ENCODE measurements at regions not wholly inside any gene's neighbourhood (a gene's known extent, or its start where the extent isn't known, plus 50 kb on each side); places are given as distances from the start of the nearest gene placed in this dataset.
A peak's percentile ranks its signal among the peaks of the same experiment; 100 is the strongest.
"Not testable (repeated sequence)": the region's sequence is repeated elsewhere in the genome, so short reads cannot be mapped to it uniquely, and the experiment has no call there.

DNA sequence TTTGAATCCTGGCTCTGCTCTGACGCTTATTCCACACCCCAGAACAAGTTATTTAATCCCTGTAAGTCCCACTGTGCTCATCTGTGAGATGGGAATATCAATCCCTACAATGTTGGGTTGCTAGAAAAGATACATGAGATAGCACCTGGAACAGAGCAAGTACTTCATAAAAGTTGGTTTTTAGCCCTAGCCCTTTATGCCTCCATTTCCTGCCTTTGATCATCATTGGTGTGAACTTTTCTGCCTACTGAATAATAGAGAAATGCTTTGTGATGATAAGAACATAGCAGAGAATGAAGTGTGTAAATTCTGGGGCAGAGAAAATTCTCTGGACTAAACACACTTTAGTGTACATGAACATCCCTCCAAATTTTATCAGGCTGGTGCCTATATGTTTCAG, 90.3 kb upstream of the RANBP6 start:
- DNase-seq (ENCODE audit: low read depth in 4 of 4, low spot score in 3 of 4): no peak

DNA sequence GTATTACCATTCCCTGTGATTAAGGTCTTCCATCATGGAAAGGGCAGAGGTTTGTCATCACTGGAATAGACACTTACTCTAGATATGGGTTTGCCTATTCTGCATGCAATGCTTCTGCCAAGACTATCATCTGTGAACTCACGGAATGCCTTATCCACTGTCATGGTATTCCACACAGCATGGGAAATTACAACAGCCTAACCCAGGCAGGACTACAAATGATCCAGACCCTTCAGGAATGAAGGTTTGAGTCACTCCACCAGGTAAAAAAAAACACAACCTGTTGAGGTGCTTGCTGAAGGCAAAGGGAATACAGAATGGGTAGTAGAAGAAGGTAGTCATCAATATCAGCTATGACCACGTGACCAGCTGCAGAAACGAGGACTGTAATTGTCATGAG, 89.0 kb upstream of the RANBP6 start:
- DNase-seq (ENCODE audit: low read depth in 4 of 4, low spot score in 3 of 4): not testable (repeated sequence)

DNA sequence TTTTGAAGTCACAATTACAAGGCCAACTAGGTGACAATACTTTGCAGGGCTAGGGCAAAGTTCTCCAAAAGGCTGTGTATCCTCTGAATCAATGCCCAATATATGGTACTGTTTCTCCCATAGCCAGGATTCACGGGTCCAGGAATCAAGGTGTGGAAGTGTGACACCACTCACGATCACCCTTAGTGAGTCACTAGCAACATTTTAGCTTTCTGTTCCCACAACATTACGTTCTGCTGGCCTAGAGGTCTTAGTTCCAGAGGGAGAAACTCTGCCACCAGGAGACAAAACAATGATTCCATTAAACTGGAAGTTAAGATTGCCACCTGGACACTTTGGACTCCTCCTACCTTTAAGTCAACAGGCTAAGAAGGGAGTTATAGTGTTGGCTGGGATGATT, 88.5 kb upstream of the RANBP6 start:
- not testable (repeated sequence) for DNase-seq (ENCODE audit: low read depth in 4 of 4, low spot score in 3 of 4)

DNA sequence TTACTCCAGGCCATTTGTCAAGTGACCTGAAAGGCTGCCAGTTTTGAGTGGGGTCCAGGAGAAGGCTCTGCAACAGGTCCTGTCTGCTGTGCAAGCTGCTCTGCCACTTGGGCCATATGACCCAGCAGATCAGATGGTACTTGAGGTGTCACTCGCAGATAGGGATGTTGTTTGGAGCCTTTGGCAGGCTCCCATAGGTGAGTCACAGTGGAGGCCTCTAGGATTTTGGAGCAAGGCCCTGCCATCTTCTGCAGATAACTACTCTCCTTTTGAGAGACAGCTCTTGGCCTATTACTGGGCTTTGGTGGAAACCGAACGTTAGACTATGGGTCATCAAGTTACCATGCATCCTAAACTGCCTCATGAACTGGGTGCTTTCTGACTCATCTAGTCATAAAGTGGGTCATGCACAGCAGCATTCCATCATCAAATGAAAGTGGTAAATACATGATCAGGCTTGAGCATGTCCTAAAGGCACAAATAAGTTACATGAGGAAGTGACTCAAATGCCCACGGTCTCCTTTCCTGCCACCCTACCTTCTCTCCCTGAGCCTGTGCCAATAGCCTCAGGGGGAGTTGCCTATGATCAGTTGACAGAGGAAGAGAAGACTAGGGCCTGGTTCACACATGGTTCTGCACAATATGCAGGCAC, 87.0 kb upstream of the RANBP6 start:
- not testable (repeated sequence) for DNase-seq (ENCODE audit: low read depth in 4 of 4, low spot score in 3 of 4)

DNA sequence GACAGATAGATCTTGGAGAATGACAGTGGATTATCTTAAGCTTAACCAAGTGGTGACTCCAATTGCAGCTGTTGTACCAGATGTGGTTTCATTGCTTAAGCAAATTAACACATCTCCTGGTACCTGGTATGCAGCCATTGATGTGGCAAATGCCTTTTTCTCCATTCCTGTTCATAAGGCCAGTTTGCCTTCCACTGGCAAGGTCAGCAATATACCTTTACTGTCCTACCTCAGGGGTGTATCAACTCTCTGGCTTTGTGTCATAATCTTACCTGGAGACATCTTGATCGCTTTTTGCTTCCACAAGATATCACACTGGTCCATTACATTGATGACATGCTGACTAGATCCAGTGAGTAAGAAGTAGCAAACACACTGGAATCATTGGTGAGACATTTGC, 86.3 kb upstream of the RANBP6 start:
- not testable (repeated sequence) for DNase-seq (ENCODE audit: low read depth in 4 of 4, low spot score in 3 of 4)

DNA sequence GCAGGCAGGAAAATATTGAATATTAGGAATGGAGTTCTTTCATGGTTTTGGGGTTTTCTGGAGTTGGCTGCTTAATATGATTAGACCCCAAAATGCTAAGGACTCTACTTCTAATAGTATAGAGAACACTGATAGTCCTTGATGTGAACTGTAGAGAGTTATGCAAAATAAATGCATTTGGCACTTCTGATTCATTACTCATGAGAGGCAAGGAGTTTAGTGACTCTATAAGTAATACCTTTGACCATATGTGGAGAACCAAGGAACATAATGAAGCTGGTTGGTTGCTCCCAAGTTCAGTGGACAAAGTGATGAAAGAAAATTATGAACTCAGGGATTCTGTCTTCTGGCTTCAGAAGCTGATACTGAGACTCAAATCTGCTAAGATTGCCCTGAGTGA, 83.9 kb upstream of the RANBP6 start:
- DNase-seq (ENCODE audit: low read depth in 4 of 4, low spot score in 3 of 4): not testable (repeated sequence)

DNA sequence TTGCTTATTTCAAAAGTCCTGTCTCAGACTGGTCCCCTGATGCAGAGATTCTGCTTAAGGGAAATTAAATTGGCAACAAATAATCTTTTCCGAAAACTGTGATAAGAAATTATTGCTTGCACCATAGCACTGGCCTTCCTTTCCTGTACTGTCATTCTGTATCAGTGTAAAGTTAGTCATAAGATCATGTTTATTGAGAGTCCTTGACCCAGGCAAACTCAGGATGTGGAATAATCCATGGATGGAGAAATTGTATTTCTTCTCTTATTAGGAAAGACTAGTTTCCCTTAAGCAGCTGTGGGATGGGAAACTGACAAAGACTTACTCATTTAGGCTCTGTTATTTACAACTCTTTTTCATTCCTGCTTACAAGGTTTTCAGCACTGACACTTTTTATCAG, 83.0 kb upstream of the RANBP6 start:
- no peak for DNase-seq (ENCODE audit: low read depth in 4 of 4, low spot score in 3 of 4)

DNA sequence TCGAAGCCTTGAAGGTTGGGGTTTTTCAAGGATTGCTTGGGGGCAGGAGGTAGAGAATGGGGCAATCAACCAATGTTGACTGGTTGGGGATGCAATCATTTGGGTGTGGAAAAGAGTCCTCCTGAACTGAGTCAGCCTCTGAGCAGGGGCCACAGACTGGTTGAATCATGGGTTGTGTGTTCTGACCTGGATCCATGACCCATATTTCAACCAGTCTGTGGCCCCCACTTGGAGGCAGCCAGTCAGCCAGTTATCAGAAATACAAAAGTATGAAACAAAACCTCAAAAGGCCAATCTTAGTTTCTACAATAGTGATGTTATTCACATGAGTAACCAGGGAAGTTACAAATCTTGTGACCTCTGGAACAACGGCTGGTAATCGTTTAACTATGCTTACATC, 81.4 kb upstream of the RANBP6 start:
- no peak for DNase-seq (ENCODE audit: low read depth in 4 of 4, low spot score in 3 of 4)

DNA sequence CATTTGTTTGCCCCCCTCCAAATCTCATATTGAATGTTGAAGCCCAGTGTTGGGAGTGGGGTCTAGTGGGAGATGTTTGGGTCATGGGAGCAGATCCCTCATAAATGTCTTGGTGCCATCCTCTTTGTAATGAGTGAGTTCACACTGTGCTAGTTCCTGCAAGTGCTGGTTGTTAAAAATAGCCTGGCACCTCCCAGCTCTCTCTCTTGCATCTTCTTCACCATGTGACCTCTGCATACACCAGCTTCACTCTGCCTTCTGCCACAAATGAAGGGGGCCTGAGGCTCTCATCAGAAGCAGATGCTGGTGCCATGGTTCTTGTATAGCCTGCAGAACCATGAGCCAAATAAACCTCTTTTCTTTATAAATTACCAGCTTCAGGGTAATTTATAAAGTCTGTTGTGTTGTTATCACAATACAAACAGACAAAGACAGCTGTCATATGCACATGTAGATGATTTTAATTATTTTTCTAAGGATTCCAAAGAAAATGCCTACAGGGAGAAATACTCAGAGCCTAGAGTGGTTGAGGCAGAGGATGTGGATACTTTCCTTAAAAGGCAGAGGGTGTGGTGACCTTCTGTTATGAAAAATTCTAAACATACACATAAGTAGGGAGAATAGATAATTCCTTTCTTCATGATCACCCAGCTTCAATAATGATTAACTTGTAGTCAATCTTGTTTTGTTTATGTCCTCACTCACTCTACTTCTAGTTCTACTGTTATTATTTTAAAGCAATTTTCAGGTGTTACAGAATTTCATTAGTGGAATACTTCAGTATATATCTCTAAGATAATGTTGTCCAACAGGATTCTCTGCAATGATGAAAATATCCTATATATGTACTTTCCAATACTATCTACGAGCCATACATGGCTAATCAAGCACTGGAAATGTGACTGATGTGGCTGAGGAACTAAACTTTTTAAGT, 75.1 kb upstream of the RANBP6 start:
- no peak for DNase-seq (ENCODE audit: low read depth in 4 of 4, low spot score in 3 of 4)

DNA sequence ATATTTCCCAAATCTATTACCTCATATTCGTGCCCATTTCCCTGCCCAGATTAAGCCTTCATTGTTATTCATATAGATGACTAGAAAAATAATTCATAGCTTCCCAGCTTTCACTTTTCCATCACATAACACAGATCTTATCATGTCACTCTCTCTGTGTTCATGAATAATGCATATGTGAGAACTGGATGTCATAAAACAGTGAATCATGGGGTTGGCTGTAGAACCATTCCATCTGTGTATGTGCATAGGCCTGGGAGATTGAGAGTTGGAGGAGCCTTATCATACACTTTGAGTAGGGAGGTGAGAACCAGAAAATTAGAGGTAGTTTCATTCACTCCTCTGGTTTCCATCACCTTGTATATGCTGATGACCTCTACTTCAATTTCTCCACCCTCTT, 73.9 kb upstream of the RANBP6 start:
- DNase-seq (ENCODE audit: low read depth in 4 of 4, low spot score in 3 of 4): no peak

DNA sequence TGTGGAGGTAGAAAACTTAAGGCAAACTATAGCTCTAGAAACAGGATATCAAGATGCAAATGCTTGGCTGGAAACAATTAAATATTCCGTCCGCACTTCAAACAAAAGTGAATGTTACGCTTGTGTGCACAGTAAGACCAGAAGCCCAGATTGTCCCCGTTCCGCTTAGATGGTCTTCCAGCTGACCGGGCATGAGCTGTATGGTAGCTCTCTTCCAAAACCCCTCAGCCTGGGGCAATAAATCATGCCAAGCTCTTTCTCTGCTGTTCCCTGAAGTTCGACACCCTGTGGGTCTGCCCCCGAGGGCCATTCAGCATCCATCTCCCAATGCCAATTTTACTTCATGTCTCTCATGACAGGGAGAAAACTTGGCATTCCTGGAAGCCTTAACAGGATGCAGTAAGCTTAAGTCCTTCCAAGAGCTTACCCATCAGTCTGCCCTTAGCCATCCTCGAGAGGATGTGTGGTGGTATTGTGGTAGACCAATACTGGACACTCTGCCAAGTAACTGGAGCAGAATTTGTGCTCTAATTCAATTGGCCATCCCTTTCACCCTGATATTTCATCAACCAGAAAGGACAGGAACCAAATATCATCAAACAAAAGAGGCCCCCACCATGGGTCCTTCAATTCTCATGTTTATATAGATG, 70.7 kb upstream of the RANBP6 start:
- DNase-seq (ENCODE audit: low read depth in 4 of 4, low spot score in 3 of 4): peak in 1 of 4 donors; percentile 7

DNA sequence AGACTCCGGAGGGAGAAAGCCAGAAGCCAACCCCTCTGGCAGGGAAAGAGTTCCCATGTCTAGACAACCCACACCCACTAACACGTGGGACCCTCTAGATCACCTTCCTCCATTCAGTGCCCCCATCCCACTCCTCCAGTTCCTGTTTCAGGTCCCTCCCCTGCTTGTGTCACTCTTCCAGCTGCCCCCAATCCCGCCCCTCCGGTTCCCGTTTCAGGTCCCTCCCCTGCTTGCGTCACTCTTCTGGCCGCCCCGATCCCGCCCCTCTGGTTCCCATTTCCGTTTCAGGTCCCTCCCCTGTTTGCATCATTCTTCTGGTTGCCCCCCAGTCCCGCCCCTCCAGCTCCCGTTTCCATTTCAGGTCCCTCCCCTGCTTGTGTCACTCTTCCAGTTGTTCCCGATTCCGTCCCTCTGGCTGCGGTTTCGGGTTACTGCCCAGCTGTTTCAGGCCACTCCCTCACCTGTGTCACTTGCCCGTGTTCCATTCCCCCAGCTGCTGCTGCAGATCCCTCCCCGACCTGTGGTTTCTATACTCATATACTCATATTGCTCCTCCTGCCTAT, 64.8 kb upstream of the RANBP6 start:
- DNase-seq (ENCODE audit: low read depth in 4 of 4, low spot score in 3 of 4): peak; percentile 78 to 89 (median 88)

DNA sequence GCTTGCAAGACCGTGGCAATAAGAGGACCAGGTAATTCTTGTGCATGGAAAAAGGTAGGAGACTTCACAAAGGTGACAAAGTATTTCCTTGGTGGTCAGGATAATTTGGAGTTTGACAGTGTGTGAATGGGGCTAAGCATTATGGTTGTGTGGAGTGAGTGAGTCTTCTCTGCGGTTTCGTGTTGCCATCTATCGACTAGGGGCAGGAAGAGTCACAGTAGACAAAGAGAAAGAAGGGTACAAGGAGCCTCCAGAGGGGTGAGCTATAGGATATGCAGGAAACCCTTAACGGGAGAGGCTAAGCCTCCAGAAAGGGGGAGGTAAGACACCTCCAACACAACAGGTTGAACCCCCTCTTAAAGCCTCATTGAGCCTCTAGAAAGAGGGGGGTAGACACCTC, 64.0 kb upstream of the RANBP6 start:
- no peak for DNase-seq (ENCODE audit: low read depth in 4 of 4, low spot score in 3 of 4)

DNA sequence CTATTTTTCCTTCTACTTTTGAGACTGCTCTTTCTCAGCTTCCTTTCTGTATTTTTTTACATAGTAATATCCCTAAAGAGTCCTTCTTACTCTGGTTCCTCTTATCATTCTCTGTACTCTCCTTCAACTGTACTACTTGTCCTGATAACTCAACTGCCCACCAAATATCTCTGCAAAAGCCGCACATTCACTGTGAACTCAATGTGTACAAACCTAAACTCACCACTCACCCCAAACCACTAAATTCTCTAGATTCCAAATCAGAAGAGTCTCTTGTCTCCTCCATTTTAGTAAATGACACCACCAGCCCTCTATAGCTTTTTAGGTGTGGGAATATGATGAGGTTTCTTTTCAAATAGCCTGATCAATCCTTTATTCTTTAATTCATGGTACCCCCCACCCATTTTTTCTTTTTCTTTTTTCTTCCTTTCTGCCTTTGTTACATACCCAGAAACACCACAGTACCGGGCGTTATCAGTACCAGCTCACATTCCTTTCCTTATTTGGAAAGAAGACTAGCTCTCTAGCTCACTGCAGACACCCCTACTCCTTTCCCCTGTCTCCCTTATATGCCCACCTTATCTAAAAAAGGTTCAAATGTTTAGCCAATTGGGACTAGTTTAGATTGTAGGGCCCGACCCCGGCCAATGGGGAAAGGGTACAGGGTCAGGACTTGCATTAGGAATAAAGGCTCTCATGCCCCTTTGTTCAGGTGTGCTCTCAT, 63.1 kb upstream of the RANBP6 start:
- DNase-seq (ENCODE audit: low read depth in 4 of 4, low spot score in 3 of 4): no peak

DNA sequence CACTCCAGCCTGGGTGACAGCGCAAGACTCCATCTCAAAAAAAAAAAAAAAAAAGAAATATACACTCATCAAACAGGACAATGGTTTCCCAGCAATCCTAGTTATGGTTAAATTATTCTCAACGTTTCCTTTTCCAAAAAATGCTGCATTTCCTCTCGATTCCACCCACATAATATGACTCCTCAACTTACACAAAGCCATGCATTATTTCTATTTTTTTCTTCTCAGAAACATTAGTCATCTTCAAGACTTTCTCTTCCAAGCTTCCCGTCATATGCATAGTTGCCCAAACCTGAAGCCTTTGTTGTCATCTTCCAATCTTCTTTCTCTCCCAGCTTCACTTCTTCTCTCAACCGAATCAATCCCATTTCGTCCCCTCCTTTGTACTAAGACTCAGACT, 61.4 kb upstream of the RANBP6 start:
- DNase-seq (ENCODE audit: low read depth in 4 of 4, low spot score in 3 of 4): no peak

DNA sequence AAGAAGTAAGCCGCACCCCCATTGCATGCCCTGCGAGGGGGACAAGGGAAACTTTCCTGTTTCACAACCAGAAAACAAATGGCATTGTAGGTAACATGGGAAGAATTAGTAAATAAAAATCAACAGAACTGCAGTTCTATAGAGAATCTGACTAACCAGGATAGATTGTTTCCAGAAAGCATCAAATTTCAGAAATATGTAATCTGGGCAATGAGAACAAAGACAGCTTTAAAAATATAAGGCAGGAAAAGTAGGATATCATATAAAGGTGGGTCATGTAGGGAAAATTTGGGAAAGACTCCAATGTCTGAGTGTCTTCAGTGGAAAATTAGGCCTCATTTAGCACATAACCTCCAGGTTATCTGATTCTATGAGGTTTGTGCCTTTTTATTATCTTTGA, 58.3 kb upstream of the RANBP6 start:
- no peak for DNase-seq (ENCODE audit: low read depth in 4 of 4, low spot score in 3 of 4)

DNA sequence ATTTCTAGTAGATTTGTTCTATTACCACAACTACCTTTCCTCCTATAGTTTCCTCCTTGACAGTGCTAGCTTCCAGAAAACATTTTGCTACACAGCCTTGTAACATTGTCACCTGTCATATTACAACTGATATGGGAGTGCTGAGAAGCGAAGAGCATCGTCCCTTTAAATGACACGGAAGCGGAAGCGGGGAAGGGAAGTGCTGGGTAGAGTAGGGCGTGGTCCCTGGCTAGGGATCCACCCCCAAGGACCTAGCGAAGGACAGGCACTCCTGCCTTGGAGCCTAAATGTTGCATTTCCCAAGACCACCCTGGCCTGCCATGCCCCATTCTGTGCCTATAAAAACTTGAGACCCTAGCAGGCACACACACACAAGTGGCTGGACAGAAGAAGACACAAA, 57.4 kb upstream of the RANBP6 start:
- DNase-seq (ENCODE audit: low read depth in 4 of 4, low spot score in 3 of 4): no peak

DNA sequence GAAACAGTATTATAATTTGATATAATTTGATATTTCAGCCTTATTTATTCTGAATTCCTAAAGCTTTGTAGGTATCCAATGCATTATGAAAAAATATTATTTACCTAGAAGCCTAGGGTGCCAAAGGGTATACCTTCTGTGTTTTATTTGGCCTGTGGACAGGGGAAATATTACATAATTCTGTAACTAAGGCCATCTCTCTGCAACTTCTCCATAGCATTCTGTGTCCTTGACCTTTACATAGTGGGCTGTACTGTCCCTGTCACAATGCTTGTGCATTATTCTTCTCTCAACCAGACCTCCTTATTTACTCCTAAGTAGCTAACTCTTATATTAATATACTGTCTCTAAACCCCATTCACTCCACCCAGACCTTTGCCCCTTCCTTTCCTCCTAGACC, 57.0 kb upstream of the RANBP6 start:
- no peak for DNase-seq (ENCODE audit: low read depth in 4 of 4, low spot score in 3 of 4)

DNA sequence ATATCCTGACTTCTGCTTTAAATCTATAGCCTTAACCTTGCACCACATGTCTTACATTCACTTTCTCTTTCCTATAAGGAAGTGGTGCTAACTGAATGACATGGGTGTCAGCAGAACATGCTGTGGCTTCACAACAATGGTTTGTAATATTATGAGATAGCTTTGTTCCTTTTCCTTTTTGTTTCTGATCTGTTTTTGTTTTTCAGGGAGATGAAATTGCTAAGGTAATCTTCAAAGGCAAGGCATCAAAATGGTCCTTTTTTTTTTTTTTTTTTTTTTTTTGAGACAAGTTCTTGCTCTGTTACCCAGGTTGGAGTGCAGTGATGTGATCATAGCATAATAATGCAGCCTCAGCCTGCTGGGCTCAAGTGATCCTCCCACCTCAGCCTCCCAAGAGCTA, 53.6 kb upstream of the RANBP6 start:
- DNase-seq (ENCODE audit: low read depth in 4 of 4, low spot score in 3 of 4): no peak

DNA sequence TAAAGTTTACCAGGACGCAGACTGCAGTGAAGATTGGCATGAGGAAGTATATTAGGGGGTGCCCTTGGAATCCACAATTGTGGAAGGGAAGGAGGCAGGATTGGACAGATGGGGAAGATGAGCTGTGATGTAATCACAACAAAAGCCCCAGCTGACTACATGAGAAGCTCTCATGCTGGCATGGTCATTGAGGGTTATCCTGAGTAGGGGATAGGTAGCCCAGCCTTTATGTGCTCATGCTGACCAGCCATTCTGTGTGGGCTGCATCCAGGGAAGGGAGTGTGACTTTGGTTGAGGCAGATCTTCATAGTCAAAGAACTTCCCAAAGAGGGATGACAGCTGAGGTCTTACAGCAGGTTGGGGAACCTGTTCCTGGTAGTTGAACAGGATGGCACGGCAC, 52.0 kb upstream of the RANBP6 start:
- DNase-seq (ENCODE audit: low read depth in 4 of 4, low spot score in 3 of 4): no peak

Data from left renal pelvis (tissue), 4 donors.